Transverse colon (tissue), 4 donors: ENCODE measurements at regions not wholly inside any gene's neighbourhood (a gene's known extent, or its start where the extent isn't known, plus 50 kb on each side); places are given as distances from the start of the nearest gene placed in this dataset.

ENCODE experiments used
- DNase-seq: peaks from one replicate; pipeline ENCODE4 v3.0.0-alpha.2; 2019
- H3K27ac ChIP-seq, 4 donors: fragments of 200-600 bp; sonication (generic); 2 replicates each; pipeline ENCODE4 v1.5.1; 2016 to 2018; ENCODE audit warnings: inconsistent platforms in 4 of 4
- H3K27me3 ChIP-seq: fragments of 200-600 bp; sonication (generic); 2 replicates; pipeline ENCODE4 v1.5.1; 2017; ENCODE audit warnings: inconsistent platforms
- H3K36me3 ChIP-seq, 4 donors: fragments of 200-600 bp; sonication (generic); 2 replicates each; pipeline ENCODE4 v1.5.1; 2017 to 2019; ENCODE audit warnings: inconsistent platforms in 4 of 4
- H3K4me1 ChIP-seq, 4 donors: fragments of 200-600 bp; sonication (generic); 2 replicates each; pipeline ENCODE4 v1.5.1; 2017 to 2020; ENCODE audit warnings: inconsistent platforms in 4 of 4
- H3K4me3 ChIP-seq, 4 donors: fragments of 200-600 bp; sonication (generic); 1 replicate in 1 of 4; 2 replicates in 3 of 4; pipeline versions ENCODE4 v1.5.1 to v1.6.1; 2017 to 2019; ENCODE audit warnings: inconsistent platforms in 4 of 4
- H3K9me3 ChIP-seq, 2 donors: fragments of 200-600 bp; sonication (generic); 2 replicates each; pipeline ENCODE4 v1.5.1; 2017 to 2019; ENCODE audit warnings: inconsistent platforms in 2 of 2
- CTCF ChIP-seq, 5 experiments: fragments of 200-600 bp in 3 of 5; fragments of 450-650 bp in 2 of 5; sonication (generic) in 3 of 5; IDR thresholded peaks; 1 replicate in 2 of 5; 2 replicates in 3 of 5; pipeline ENCODE4 v1.5.1; 2016 to 2017; ENCODE audit warnings: antibody characterized with exemption in 5 of 5, inconsistent platforms in 3 of 5, mild to moderate bottlenecking in 2 of 5, moderate library complexity in 1 of 5
- EP300 ChIP-seq: sonication (generic); formaldehyde crosslinking; IDR thresholded peaks from one replicate; pipeline ENCODE4 v1.6.1; 2017; ENCODE audit warnings: antibody characterized with exemption, low read depth
- POLR2A ChIP-seq: fragments of 450-650 bp; IDR thresholded peaks from one replicate; pipeline ENCODE4 v1.6.1; 2016; ENCODE audit warnings: antibody characterized with exemption, mild to moderate bottlenecking, moderate library complexity
- POLR2AphosphoS5 ChIP-seq, 3 donors: sonication (generic); formaldehyde crosslinking; IDR thresholded peaks; one replicate each; pipeline ENCODE4 v1.6.1; 2016; ENCODE audit warnings: antibody characterized with exemption in 3 of 3
- WGBS, 2 donors: methylation state at CpG; one replicate each; pipeline ENCODE4 v1.1.5; 2018; ENCODE audit warnings: low coverage in 1 of 2; 5-methylcytosine and 5-hydroxymethylcytosine counted together
- in situ Hi-C, 4 donors: fragments of 200-750 bp; cut with MboI; loops; one replicate each; pipeline versions ENCODE4 v1.15.0 to v1.15.1; 2017; ENCODE audit warnings: low sequenced_read_pairs in 3 of 4, low pct_ligation_motif_present in 1 of 4, low pct_unique_long_range_greater_than_20kb in 1 of 4
- intact Hi-C: fragments of 100-400 bp; cut with DNase I; formaldehyde crosslinking; loops from one replicate; pipeline ENCODE4 v1.15.1; 2023; ENCODE audit warnings: low total_unique reads

GRCh38 chrX:95919605-95920004 is 765.0 kb upstream of the DIAPH2 start:
- no peak overlapping the region for H3K27ac ChIP-seq
- H3K36me3 ChIP-seq: no peaks in the 10 kb centered on the region
- H3K27me3 ChIP-seq: no peaks in the 10 kb centered on the region
- H3K4me1 ChIP-seq: no peaks in the 10 kb centered on the region
- TF ChIP-seq POLR2AphosphoS5 (IDR thresholded peaks at IDR 0.05) (no peak), EP300 (no peak), CTCF (IDR thresholded peaks at IDR 0.05) (no peak), POLR2A (no peak)
- no peaks in the 10 kb centered on the region for H3K9me3 ChIP-seq
- in situ Hi-C loops (no loop called here), intact Hi-C loops (no loop called here)
- DNase-seq: no peak
- WGBS, 2 donors: 77% methylated on average over 1 of the region's 1 CpG; no CpG with 5 or more reads in 1 of the 2 donors
- H3K4me3 ChIP-seq: no peak overlapping the region

- TF ChIP-seq POLR2AphosphoS5 (IDR thresholded peaks at IDR 0.05) (no peak), POLR2A (no peak), EP300 (no peak), CTCF (IDR thresholded peaks at IDR 0.05) (no peak)
- no peak for DNase-seq
- Histone ChIP-seq H3K4me3 (no peak overlapping the region), H3K27me3 (no peaks in the 10 kb centered on the region), H3K9me3 (no peaks in the 10 kb centered on the region), H3K27ac (no peak overlapping the region), H3K36me3 (no peaks in the 10 kb centered on the region), H3K4me1 (no peaks in the 10 kb centered on the region)
- whole genome bisulfite sequencing, 2 donors: 76% methylated on average over 2 of the region's 2 CpGs; no CpG with 5 or more reads in 1 of the 2 donors
- intact Hi-C loops (loop anchor here (5.0 kb wide), 1 partner anchor 67 kb away; no protein-coding TSS in a partner anchor), in situ Hi-C loops (no loop called here)
Observed at GRCh38 chrX:95945528-95945927, 739.1 kb upstream of the DIAPH2 start.

GRCh38 chrX:95949588-95949987 is 735.1 kb upstream of the DIAPH2 start:
- H3K9me3 ChIP-seq: no peaks in the 10 kb centered on the region
- H3K27ac ChIP-seq: no peak overlapping the region
- no peaks in the 10 kb centered on the region for H3K27me3 ChIP-seq
- intact Hi-C loops: loop anchor here (5.0 kb wide), 1 partner anchor 63 kb away; no protein-coding TSS in a partner anchor
- DNase-seq: no peak
- H3K4me1 ChIP-seq: no peaks in the 10 kb centered on the region
- 49% methylated on average over 2 of the region's 2 CpGs; no CpG with 5 or more reads in 1 of the 2 donors for WGBS, 2 donors
- in situ Hi-C loops: no loop called here
- no peak overlapping the region for H3K4me3 ChIP-seq
- H3K36me3 ChIP-seq: no peaks in the 10 kb centered on the region
- no peak for TF ChIP-seq CTCF (IDR thresholded peaks at IDR 0.05)
- no peak for TF ChIP-seq POLR2AphosphoS5 (IDR thresholded peaks at IDR 0.05)
- no peak for TF ChIP-seq EP300
- TF ChIP-seq POLR2A: no peak

DNA sequence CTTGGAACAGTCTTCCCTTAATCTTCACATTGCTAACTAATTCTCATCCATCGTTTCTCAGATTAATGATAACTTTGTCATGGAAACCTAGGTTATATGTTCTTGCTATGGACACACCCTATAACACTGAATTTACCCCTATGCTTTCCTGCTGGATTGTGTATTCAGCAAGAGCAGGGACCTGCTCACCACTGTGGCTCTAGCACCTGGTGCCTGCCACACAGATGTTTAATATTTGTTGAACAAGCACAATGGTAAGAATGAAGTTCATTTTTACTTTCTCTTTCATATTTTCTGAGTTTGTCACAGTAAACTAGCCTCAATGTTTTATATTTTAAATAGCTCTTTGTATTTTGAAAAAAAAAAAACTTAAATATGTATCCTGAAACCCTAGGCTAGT is 734.0 kb upstream of the DIAPH2 start:
- no peaks in the 10 kb centered on the region for H3K36me3 ChIP-seq
- no peaks in the 10 kb centered on the region for H3K4me1 ChIP-seq
- intact Hi-C loops (no loop called here), in situ Hi-C loops (no loop called here)
- no peaks in the 10 kb centered on the region for H3K27me3 ChIP-seq
- H3K27ac ChIP-seq: no peak overlapping the region
- 50% methylated on average over 1 of the region's 1 CpG; no CpG with 5 or more reads in 1 of the 2 donors for WGBS, 2 donors
- H3K4me3 ChIP-seq: no peak overlapping the region
- DNase-seq: no peak
- no peak for TF ChIP-seq EP300
- no peak for TF ChIP-seq CTCF (IDR thresholded peaks at IDR 0.05)
- TF ChIP-seq POLR2A: no peak
- TF ChIP-seq POLR2AphosphoS5 (IDR thresholded peaks at IDR 0.05): no peak
- H3K9me3 ChIP-seq: no peaks in the 10 kb centered on the region
